HCT116 (cell line): ENCODE measurements at regions not wholly inside any gene's neighbourhood (a gene's known extent, or its start where the extent isn't known, plus 50 kb on each side); places are given as distances from the start of the nearest gene placed in this dataset.

ENCODE experiments used
- ATAC-seq: fragments of 200-7000 bp; cut with Tn5 transposase; 2 replicates; pipeline ENCODE4 v1.9.1; 2020; ENCODE audit warnings: mild to moderate bottlenecking, moderate library complexity
- BruUV-seq: library from RNA; stranded (reverse); fragments of 400-500 nt; replicated peaks from 2 replicates; lab custom pipeline; 2021; lab: Mats Ljungman, UMichigan
- CTCF ChIA-PET: fragments of 300-600 bp; sonication (Branson Sonifier 250); formaldehyde crosslinking; loops from one replicate; lab custom pipeline; 2021; ENCODE audit warnings: antibody characterized with exemption; lab: Charles Lee
- POLR2A ChIA-PET: fragments of 300-600, 350-600 bp; sonication (Branson Sonifier 250); formaldehyde crosslinking; loops from one replicate; lab custom pipeline; 2021; ENCODE audit warnings: antibody characterized with exemption; lab: Charles Lee
- RAD21 ChIA-PET, 2 experiments: fragments of 300-600 bp; sonication (Branson Sonifier 250); formaldehyde crosslinking; loops; one replicate each; lab custom pipeline; 2023; ENCODE audit warnings: low total read pairs in 2 of 2; ENCODE audit not compliant: uncharacterized antibody in 2 of 2, unreplicated experiment in 2 of 2, low non-redundant PET in 1 of 2; lab: Charles Lee
- DNase-seq: peaks from one replicate; pipeline ENCODE4 v3.0.0-alpha.2; 2010; ENCODE audit warnings: low read depth, low spot score
- H2AFZ ChIP-seq: fragments of 200-600 bp; shearing (Covaris generic), sonication (generic); 2 replicates; pipeline ENCODE4 v1.6.1; 2017; ENCODE audit warnings: low read depth, mixed run types, mixed read lengths, antibody characterized with exemption, low read length; ENCODE audit not compliant: poor library complexity, severe bottlenecking
- H3K27ac ChIP-seq: 2 replicates; pipeline ENCODE4 v1.5.1; 2012; ENCODE audit warnings: low read depth, low read length
- H3K27me3 ChIP-seq: fragments of 200-600 bp; sonication (generic); 2 replicates; pipeline ENCODE4 v1.6.1; 2016; ENCODE audit warnings: mixed run types, low read length, mixed read lengths; ENCODE audit not compliant: insufficient read depth
- H3K36me3 ChIP-seq, 2 experiments: fragments of 200-500 bp in 1 of 2; fragments of 200-600 bp in 1 of 2; sonication (Bioruptor generic) in 1 of 2; sonication (generic) in 1 of 2; 2 replicates each; pipeline versions ENCODE4 v1.5.1 to v1.6.1; 2014 to 2016; ENCODE audit warnings: low read length in 2 of 2, inconsistent platforms in 1 of 2, mixed read lengths in 1 of 2, mixed run types in 1 of 2; ENCODE audit not compliant: insufficient read depth in 2 of 2, control insufficient read depth in 1 of 2
- H3K4me1 ChIP-seq, 2 experiments: fragments of 200-600 bp in 1 of 2; sonication (generic) in 1 of 2; 2 replicates each; pipeline versions ENCODE4 v1.5.1 to v1.6.1; 2012 to 2017; ENCODE audit warnings: low read length in 2 of 2, inconsistent platforms in 1 of 2, mild to moderate bottlenecking in 1 of 2, mixed read lengths in 1 of 2, mixed run types in 1 of 2, moderate library complexity in 1 of 2; ENCODE audit not compliant: insufficient read depth in 2 of 2, control insufficient read depth in 1 of 2
- H3K4me2 ChIP-seq: fragments of 200-600 bp; sonication (generic); 2 replicates; pipeline ENCODE4 v1.6.1; 2017; ENCODE audit warnings: mixed run types, low read length, mixed read lengths
- H3K4me3 ChIP-seq, 2 experiments: fragments of 200-600 bp in 1 of 2; sonication (generic) in 1 of 2; replicated peaks in 1 of 2; 2 replicates each; pipeline ENCODE4 v1.5.1; 2011 to 2016; ENCODE audit warnings: low read length in 2 of 2, control low read depth in 1 of 2, low read depth in 1 of 2, mild to moderate bottlenecking in 1 of 2, mixed read lengths in 1 of 2, mixed run types in 1 of 2
- H3K79me2 ChIP-seq: fragments of 200-600 bp; sonication (generic); 2 replicates; pipeline ENCODE4 v1.6.1; 2017; ENCODE audit warnings: mild to moderate bottlenecking, mixed run types, low read length, moderate library complexity, mixed read lengths; ENCODE audit not compliant: insufficient read depth
- H3K9ac ChIP-seq: fragments of 200-600 bp; sonication (generic); 2 replicates; pipeline ENCODE4 v1.6.1; 2016; ENCODE audit warnings: low read length, mixed read lengths
- H3K9me2 ChIP-seq: fragments of 200-600 bp; sonication (generic), shearing (Covaris generic); 2 replicates; pipeline ENCODE4 v1.6.1; 2017; ENCODE audit warnings: mixed run types, mild to moderate bottlenecking, moderate library complexity; ENCODE audit not compliant: insufficient read depth
- H3K9me3 ChIP-seq, 2 experiments: fragments of 200-500 bp in 1 of 2; fragments of 200-600 bp in 1 of 2; sonication (Bioruptor generic) in 1 of 2; sonication (generic) in 1 of 2; 2 replicates each; pipeline ENCODE4 v1.6.1; 2014 to 2017; ENCODE audit warnings: low read length in 2 of 2, mixed read lengths in 2 of 2, inconsistent platforms in 1 of 2, low read depth in 1 of 2, mild to moderate bottlenecking in 1 of 2, mixed run types in 1 of 2, moderate library complexity in 1 of 2; ENCODE audit not compliant: control insufficient read depth in 1 of 2, insufficient read depth in 1 of 2
- H4K20me1 ChIP-seq: fragments of 200-600 bp; sonication (generic), shearing (Covaris generic); 2 replicates; pipeline ENCODE4 v1.6.1; 2017; ENCODE audit warnings: mixed run types, mild to moderate bottlenecking, moderate library complexity; ENCODE audit not compliant: insufficient read depth
- CEBPB ChIP-seq: IDR thresholded peaks from 2 replicates; pipeline ENCODE4 v1.6.1; 2012; ENCODE audit warnings: low read depth
- CTCF ChIP-seq, 3 experiments: fragments of 200-600 bp in 1 of 3; sonication (generic) in 1 of 3; IDR thresholded peaks in 2 of 3; conservative IDR thresholded peaks in 1 of 3; 2 replicates each; pipeline ENCODE4 v1.5.1; 2012 to 2017; ENCODE audit warnings: low read depth in 2 of 3, low read length in 2 of 3, antibody characterized with exemption in 1 of 3, borderline replicate concordance in 1 of 3, control low read depth in 1 of 3, mild to moderate bottlenecking in 1 of 3, mixed read lengths in 1 of 3, mixed run types in 1 of 3, moderate library complexity in 1 of 3; ENCODE audit not compliant: insufficient read depth in 1 of 3
- EGR1 ChIP-seq: IDR thresholded peaks from 2 replicates; pipeline ENCODE4 v1.6.1; 2012; ENCODE audit warnings: low read depth
- EZH2 ChIP-seq: fragments of 200-600 bp; sonication (generic); IDR thresholded peaks from 2 replicates; pipeline ENCODE4 v1.6.1; 2017; ENCODE audit warnings: antibody characterized with exemption, mixed run types
- EZH2phosphoT487 ChIP-seq: fragments of 200-600 bp; IDR thresholded peaks from 2 replicates; pipeline ENCODE4 v1.6.1; 2018; ENCODE audit warnings: antibody characterized with exemption, borderline replicate concordance
- FOSL1 ChIP-seq: IDR thresholded peaks from 2 replicates; pipeline ENCODE4 v1.6.1; 2012; ENCODE audit warnings: low read depth
- POLR2A ChIP-seq: IDR thresholded peaks from 2 replicates; pipeline ENCODE4 v1.7.0; 2011; ENCODE audit warnings: borderline replicate concordance; ENCODE audit not compliant: insufficient read depth, insufficient read length; ENCODE audit errors: extremely low read depth
- POLR2AphosphoS5 ChIP-seq: IDR thresholded peaks from 2 replicates; pipeline ENCODE4 v1.6.1; 2011; ENCODE audit warnings: mild to moderate bottlenecking, low read depth, low read length, moderate library complexity
- RAD21 ChIP-seq: IDR thresholded peaks from 2 replicates; pipeline ENCODE4 v1.6.1; 2012; ENCODE audit warnings: low read depth, mild to moderate bottlenecking
- REST ChIP-seq: IDR thresholded peaks from 2 replicates; pipeline ENCODE4 v1.6.1; 2012; ENCODE audit warnings: low read depth
- SP1 ChIP-seq: IDR thresholded peaks from 2 replicates; pipeline ENCODE4 v1.6.1; 2012; ENCODE audit warnings: low read depth
- SRF ChIP-seq: IDR thresholded peaks from 2 replicates; pipeline ENCODE4 v1.6.1; 2012; ENCODE audit warnings: low read depth
- YY1 ChIP-seq: IDR thresholded peaks from 2 replicates; pipeline ENCODE4 v1.6.1; 2011; ENCODE audit warnings: low read length, low read depth, moderate library complexity, mild to moderate bottlenecking; ENCODE audit not compliant: insufficient replicate concordance; ENCODE audit errors: extremely low read depth
- ZBTB33 ChIP-seq: IDR thresholded peaks from 2 replicates; pipeline ENCODE4 v1.6.1; 2011; ENCODE audit warnings: mild to moderate bottlenecking, low read length, moderate library complexity; ENCODE audit not compliant: insufficient replicate concordance; ENCODE audit errors: extremely low read depth
- intact Hi-C: fragments of 100-400 bp; cut with micrococcal nuclease; formaldehyde crosslinking; loops from 2 replicates; pipeline ENCODE4 v1.10.0; 2022
- TF ChIP-seq, protein P1 (sequence below): IDR thresholded peaks from 2 replicates; pipeline ENCODE4 v1.6.1; 2012

DNA sequence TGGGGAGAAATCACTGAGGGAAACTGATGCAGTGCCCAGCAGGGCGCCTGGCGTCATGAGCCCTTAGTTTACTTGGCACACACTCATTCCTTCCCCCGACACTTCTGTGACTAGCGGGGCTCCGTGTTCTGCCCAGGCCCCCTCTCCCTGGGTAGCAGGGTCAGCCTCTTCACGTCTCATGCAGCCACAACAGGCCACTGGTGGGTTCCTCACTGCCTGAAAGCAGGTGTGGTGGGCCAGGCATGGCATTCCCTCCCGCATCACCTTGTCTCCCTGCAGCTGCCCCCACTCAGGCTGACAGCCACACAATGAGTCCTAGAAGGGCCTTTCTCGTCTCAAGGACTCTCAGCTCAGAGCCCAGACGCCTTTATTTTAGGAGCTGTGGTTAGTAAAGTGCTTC lies 51.1 kb upstream of the CPLX2 start:
- Histone ChIP-seq H3K4me2 (peak overlapping the region; percentile 72; the same call in 1 of the 2 replicates), H2AFZ (no peak overlapping the region), H3K27me3 (no peaks in the 10 kb centered on the region), H3K9me2 (no peaks in the 10 kb centered on the region), H3K9ac (no peak overlapping the region), H4K20me1 (no peaks in the 10 kb centered on the region), H3K4me1 (peaks cover 23 to 85% of the 10 kb centered on the region in 2 experiments), H3K9me3 (no peaks in the 10 kb centered on the region), H3K36me3 (no peaks in the 10 kb centered on the region), H3K27ac (no peak overlapping the region), H3K4me3 (no peak overlapping the region), H3K79me2 (no peaks in the 10 kb centered on the region)
- ChIA-PET RAD21 (no interaction called here), CTCF (no interaction called here), POLR2A (no interaction called here)
- no peak for ATAC-seq
- no peak for TF ChIP-seq REST
- TF ChIP-seq POLR2A, result no peak
- no peak for TF ChIP-seq EZH2
- TF ChIP-seq SRF, result no peak
- TF ChIP-seq, protein P1, sequence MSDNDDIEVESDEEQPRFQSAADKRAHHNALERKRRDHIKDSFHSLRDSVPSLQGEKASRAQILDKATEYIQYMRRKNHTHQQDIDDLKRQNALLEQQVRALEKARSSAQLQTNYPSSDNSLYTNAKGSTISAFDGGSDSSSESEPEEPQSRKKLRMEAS, result no peak
- TF ChIP-seq YY1, result no peak
- TF ChIP-seq CEBPB, result no peak
- no peak for TF ChIP-seq RAD21
- no peak for TF ChIP-seq ZBTB33
- no peak for TF ChIP-seq CTCF (IDR thresholded peaks at IDR 0.05 in 2 of 3, conservative IDR thresholded peaks at IDR 0.05 in 1 of 3; ENCODE audit: borderline replicate concordance in 1 of 3, insufficient read depth in 1 of 3, low read depth in 2 of 3, low read length in 2 of 3)
- no peak for TF ChIP-seq POLR2AphosphoS5
- TF ChIP-seq FOSL1, result no peak
- TF ChIP-seq SP1, result no peak
- TF ChIP-seq EZH2phosphoT487, result no peak
- no peak for TF ChIP-seq EGR1
- intact Hi-C loops, result no loop called here
- DNase-seq, result no peak
- no TSS peak for BruUV-seq
